ENCODE measurements at regions not wholly inside any gene's neighbourhood (a gene's known extent, or its start where the extent isn't known, plus 50 kb on each side); places are given as distances from the start of the nearest gene placed in this dataset.

DNA sequence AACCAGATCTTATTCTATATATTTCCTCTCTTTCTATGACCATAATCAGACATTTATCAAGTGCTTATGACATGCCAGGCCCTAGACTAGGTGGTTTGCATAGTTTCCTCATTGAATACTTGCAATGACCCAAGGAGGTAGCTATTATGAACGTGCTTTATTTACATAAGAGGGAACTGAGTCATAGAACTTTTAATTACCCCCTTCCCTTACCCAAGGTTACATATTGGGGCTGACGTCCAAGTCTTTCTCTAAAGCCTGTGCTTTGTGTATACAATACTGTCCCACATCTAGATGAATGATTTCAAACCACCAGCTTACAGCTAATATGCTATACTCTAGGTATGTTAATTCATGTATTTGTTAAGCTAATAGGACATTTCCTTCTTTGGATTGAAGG, 91.9 kb upstream of the NPY start:
- TF ChIP-seq, protein P1, sequence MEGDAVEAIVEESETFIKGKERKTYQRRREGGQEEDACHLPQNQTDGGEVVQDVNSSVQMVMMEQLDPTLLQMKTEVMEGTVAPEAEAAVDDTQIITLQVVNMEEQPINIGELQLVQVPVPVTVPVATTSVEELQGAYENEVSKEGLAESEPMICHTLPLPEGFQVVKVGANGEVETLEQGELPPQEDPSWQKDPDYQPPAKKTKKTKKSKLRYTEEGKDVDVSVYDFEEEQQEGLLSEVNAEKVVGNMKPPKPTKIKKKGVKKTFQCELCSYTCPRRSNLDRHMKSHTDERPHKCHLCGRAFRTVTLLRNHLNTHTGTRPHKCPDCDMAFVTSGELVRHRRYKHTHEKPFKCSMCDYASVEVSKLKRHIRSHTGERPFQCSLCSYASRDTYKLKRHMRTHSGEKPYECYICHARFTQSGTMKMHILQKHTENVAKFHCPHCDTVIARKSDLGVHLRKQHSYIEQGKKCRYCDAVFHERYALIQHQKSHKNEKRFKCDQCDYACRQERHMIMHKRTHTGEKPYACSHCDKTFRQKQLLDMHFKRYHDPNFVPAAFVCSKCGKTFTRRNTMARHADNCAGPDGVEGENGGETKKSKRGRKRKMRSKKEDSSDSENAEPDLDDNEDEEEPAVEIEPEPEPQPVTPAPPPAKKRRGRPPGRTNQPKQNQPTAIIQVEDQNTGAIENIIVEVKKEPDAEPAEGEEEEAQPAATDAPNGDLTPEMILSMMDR (IDR thresholded peaks at IDR 0.05; ENCODE audit: borderline replicate concordance, extremely low read depth, low read length, poor library complexity, severe bottlenecking), result no peak
- no peak for TF ChIP-seq EZH2 (IDR thresholded peaks at IDR 0.05; ENCODE audit: borderline replicate concordance, low read depth, low read length, severe bottlenecking)

All from DND-41 (cell line).